ENCODE measurements at regions not wholly inside any gene's neighbourhood (a gene's known extent, or its start where the extent isn't known, plus 50 kb on each side); places are given as distances from the start of the nearest gene placed in this dataset.

GRCh38 chr9:108417312-108417711 lies 438.5 kb downstream of the ACTL7B start:
- TF ChIP-seq CTCF (IDR thresholded peaks at IDR 0.05), result no peak
- no peak for TF ChIP-seq POLR2A (IDR thresholded peaks at IDR 0.05)
- TF ChIP-seq EP300 (IDR thresholded peaks at IDR 0.05), result no peak
